Uterus (tissue), 3 donors: ENCODE measurements at regions not wholly inside any gene's neighbourhood (a gene's known extent, or its start where the extent isn't known, plus 50 kb on each side); places are given as distances from the start of the nearest gene placed in this dataset.

Experiments
- DNase-seq, 2 donors: peaks; one replicate each; pipeline ENCODE4 v3.0.0-alpha.2; 2019 to 2020
- H3K27ac ChIP-seq, 2 donors: fragments of 200-600 bp; sonication (generic); 1 replicate in 1 of 2; 2 replicates in 1 of 2; pipeline ENCODE4 v1.5.1; 2016 to 2018
- H3K27me3 ChIP-seq, 2 donors: fragments of 200-600 bp; sonication (generic); one replicate each; pipeline ENCODE4 v1.5.1; 2018 to 2019; ENCODE audit warnings: control low read depth in 1 of 2
- H3K36me3 ChIP-seq, 2 donors: fragments of 200-600 bp; sonication (generic); one replicate each; pipeline ENCODE4 v1.5.1; 2019; ENCODE audit warnings: control low read depth in 1 of 2
- H3K4me1 ChIP-seq, 2 donors: fragments of 200-600 bp; sonication (generic); one replicate each; pipeline ENCODE4 v1.5.1; 2018 to 2019; ENCODE audit warnings: control low read depth in 1 of 2
- H3K4me3 ChIP-seq, 2 donors: fragments of 200-600 bp; sonication (generic); 1 replicate in 1 of 2; 2 replicates in 1 of 2; pipeline ENCODE4 v1.5.1; 2018 to 2019; ENCODE audit warnings: mild to moderate bottlenecking in 1 of 2
- H3K9me3 ChIP-seq, 2 donors: fragments of 200-600 bp; sonication (generic); one replicate each; pipeline ENCODE4 v1.5.1; 2019; ENCODE audit warnings: control low read depth in 1 of 2
- CTCF ChIP-seq, 4 experiments: fragments of 200-600 bp in 2 of 4; fragments of 450-650 bp in 2 of 4; sonication (generic) in 2 of 4; IDR thresholded peaks; one replicate each; pipeline ENCODE4 v1.5.1; 2016 to 2019; ENCODE audit warnings: antibody characterized with exemption in 4 of 4, mild to moderate bottlenecking in 2 of 4, moderate library complexity in 1 of 4
- POLR2A ChIP-seq, 2 donors: fragments of 450-650 bp; IDR thresholded peaks; one replicate each; pipeline ENCODE4 v1.6.1; 2016; ENCODE audit warnings: antibody characterized with exemption in 2 of 2, mild to moderate bottlenecking in 1 of 2, moderate library complexity in 1 of 2
- intact Hi-C: fragments of 100-400 bp; cut with DNase I; formaldehyde crosslinking; loops from one replicate; pipeline ENCODE4 v1.15.1; 2023; ENCODE audit warnings: low total_unique reads
- donor health status: DM: yes; HTN: yes; CAD: no.

GRCh38 chr6:48915591-48915990 lies 547.5 kb downstream of the MMUT start:
- no peak for TF ChIP-seq POLR2A (IDR thresholded peaks at IDR 0.05)
- no peak for TF ChIP-seq CTCF (IDR thresholded peaks at IDR 0.05)
- DNase-seq = no peak
- H3K4me3 ChIP-seq = no peak overlapping the region
- no peaks in the 10 kb centered on the region for H3K27me3 ChIP-seq
- H3K9me3 ChIP-seq = no peaks in the 10 kb centered on the region
- intact Hi-C loops = no loop called here
- no peaks in the 10 kb centered on the region for H3K4me1 ChIP-seq
- no peak overlapping the region for H3K27ac ChIP-seq
- no peaks in the 10 kb centered on the region for H3K36me3 ChIP-seq

- Histone ChIP-seq H3K27me3 (no peaks in the 10 kb centered on the region), H3K4me1 (no peaks in the 10 kb centered on the region), H3K4me3 (no peak overlapping the region), H3K36me3 (no peaks in the 10 kb centered on the region), H3K9me3 (no peaks in the 10 kb centered on the region), H3K27ac (no peak overlapping the region)
- intact Hi-C loops = no loop called here
- TF ChIP-seq POLR2A (IDR thresholded peaks at IDR 0.05) (no peak), CTCF (IDR thresholded peaks at IDR 0.05) (no peak)
- DNase-seq = no peak
Observed at GRCh38 chr6:48912503-48912902, 550.5 kb downstream of the MMUT start.

- Histone ChIP-seq H3K4me3 (no peak overlapping the region), H3K27ac (no peak overlapping the region), H3K36me3 (no peaks in the 10 kb centered on the region), H3K27me3 (no peaks in the 10 kb centered on the region), H3K4me1 (no peaks in the 10 kb centered on the region), H3K9me3 (no peaks in the 10 kb centered on the region)
- DNase-seq = no peak
- no peak for TF ChIP-seq CTCF (IDR thresholded peaks at IDR 0.05)
- TF ChIP-seq POLR2A (IDR thresholded peaks at IDR 0.05) = no peak
- intact Hi-C loops = no loop called here
Observed at GRCh38 chr6:48904809-48905208, 558.2 kb downstream of the MMUT start.

- no peak for TF ChIP-seq POLR2A (IDR thresholded peaks at IDR 0.05)
- no peak for TF ChIP-seq CTCF (IDR thresholded peaks at IDR 0.05)
- no peak for DNase-seq
- no peaks in the 10 kb centered on the region for H3K9me3 ChIP-seq
- no peaks in the 10 kb centered on the region for H3K36me3 ChIP-seq
- no peak overlapping the region for H3K27ac ChIP-seq
- no peaks in the 10 kb centered on the region for H3K27me3 ChIP-seq
- no peak overlapping the region for H3K4me3 ChIP-seq
- no peaks in the 10 kb centered on the region for H3K4me1 ChIP-seq
- intact Hi-C loops = no loop called here
Observed at GRCh38 chr6:48894469-48894868, 568.6 kb downstream of the MMUT start.

GRCh38 chr6:48893048-48893447 lies 570.0 kb downstream of the MMUT start:
- intact Hi-C loops = no loop called here
- Histone ChIP-seq H3K27me3 (no peaks in the 10 kb centered on the region), H3K4me1 (no peaks in the 10 kb centered on the region), H3K36me3 (no peaks in the 10 kb centered on the region), H3K9me3 (no peaks in the 10 kb centered on the region), H3K4me3 (no peak overlapping the region), H3K27ac (no peak overlapping the region)
- no peak for TF ChIP-seq POLR2A (IDR thresholded peaks at IDR 0.05)
- TF ChIP-seq CTCF (IDR thresholded peaks at IDR 0.05) = no peak
- DNase-seq = no peak
